ENCODE measurements at regions not wholly inside any gene's neighbourhood (a gene's known extent, or its start where the extent isn't known, plus 50 kb on each side); places are given as distances from the start of the nearest gene placed in this dataset.

- TF ChIP-seq CTCF (IDR thresholded peaks at IDR 0.05) (no peak), EZH2 (IDR thresholded peaks at IDR 0.05; ENCODE audit: borderline replicate concordance, insufficient read depth, low read depth, low read length, poor library complexity, severe bottlenecking) (no peak)
These were observed 62.0 kb upstream of the MACF1 start for GRCh38 chr1:39142401-39143060.

Measured in B cell (primary cell).